NCI-H1417 treated with DMSO at 0.1 percent for 48 hours (cell line): ENCODE measurements at regions not wholly inside any gene's neighbourhood (a gene's known extent, or its start where the extent isn't known, plus 50 kb on each side); places are given as distances from the start of the nearest gene placed in this dataset.
"Not testable (repeated sequence)": the region's sequence is repeated elsewhere in the genome, so short reads cannot be mapped to it uniquely, and the experiment has no call there.

Source experiments
- DNase-seq: peaks from one replicate; lab custom pipeline; 2025; lab: John Stamatoyannopoulos, UW

GRCh38 chr9:18032636-18033035 is 441.3 kb upstream of the ADAMTSL1 start:
- DNase-seq = no peak

GRCh38 chr9:18036422-18037187 is 437.3 kb upstream of the ADAMTSL1 start:
- no peak for DNase-seq

- no peak for DNase-seq
Observed at GRCh38 chr9:18037981-18038380, 436.0 kb upstream of the ADAMTSL1 start.

GRCh38 chr9:18040327-18040726 is 433.6 kb upstream of the ADAMTSL1 start:
- no peak for DNase-seq

GRCh38 chr9:18043978-18044377 is 430.0 kb upstream of the ADAMTSL1 start:
- DNase-seq = no peak

- DNase-seq = no peak
Observed at GRCh38 chr9:18045326-18045725, 428.6 kb upstream of the ADAMTSL1 start.

- no peak for DNase-seq
Observed at GRCh38 chr9:18046068-18046467, 427.9 kb upstream of the ADAMTSL1 start.

- DNase-seq = no peak
Observed at GRCh38 chr9:18051638-18052037, 422.3 kb upstream of the ADAMTSL1 start.

- DNase-seq = no peak
Observed at GRCh38 chr9:18052060-18052459, 421.9 kb upstream of the ADAMTSL1 start.

- DNase-seq = no peak
Observed at GRCh38 chr9:18056269-18056992, 417.5 kb upstream of the ADAMTSL1 start.

- no peak for DNase-seq
Observed at GRCh38 chr9:18056993-18057369, 417.0 kb upstream of the ADAMTSL1 start.

GRCh38 chr9:18058564-18059442 is 415.1 kb upstream of the ADAMTSL1 start:
- DNase-seq = no peak

- DNase-seq = no peak
Observed at GRCh38 chr9:18059447-18059846, 414.5 kb upstream of the ADAMTSL1 start.

GRCh38 chr9:18060269-18060934 is 413.6 kb upstream of the ADAMTSL1 start:
- DNase-seq = no peak

- DNase-seq = no peak
Observed at GRCh38 chr9:18061332-18061731, 412.6 kb upstream of the ADAMTSL1 start.

- DNase-seq = no peak
Observed at GRCh38 chr9:18061856-18062255, 412.1 kb upstream of the ADAMTSL1 start.

GRCh38 chr9:18063856-18064390 is 410.0 kb upstream of the ADAMTSL1 start:
- no peak for DNase-seq

- not testable (repeated sequence) for DNase-seq
Observed at GRCh38 chr9:18066608-18067007, 407.3 kb upstream of the ADAMTSL1 start.

- no peak for DNase-seq
Observed at GRCh38 chr9:18067548-18068120, 406.3 kb upstream of the ADAMTSL1 start.

GRCh38 chr9:18068900-18069299 is 405.1 kb upstream of the ADAMTSL1 start:
- DNase-seq = no peak

- DNase-seq = no peak
Observed at GRCh38 chr9:18071651-18072060, 402.3 kb upstream of the ADAMTSL1 start.
